HS-27A (cell line): ENCODE measurements at regions not wholly inside any gene's neighbourhood (a gene's known extent, or its start where the extent isn't known, plus 50 kb on each side); places are given as distances from the start of the nearest gene placed in this dataset.

Source experiments
- DNase-seq: peaks from one replicate; pipeline ENCODE4 v3.0.0-alpha.2; 2012; ENCODE audit warnings: low read depth, missing footprints

GRCh38 chr9:108550106-108550505 is 305.7 kb downstream of the ACTL7B start:
- no peak for DNase-seq

DNA sequence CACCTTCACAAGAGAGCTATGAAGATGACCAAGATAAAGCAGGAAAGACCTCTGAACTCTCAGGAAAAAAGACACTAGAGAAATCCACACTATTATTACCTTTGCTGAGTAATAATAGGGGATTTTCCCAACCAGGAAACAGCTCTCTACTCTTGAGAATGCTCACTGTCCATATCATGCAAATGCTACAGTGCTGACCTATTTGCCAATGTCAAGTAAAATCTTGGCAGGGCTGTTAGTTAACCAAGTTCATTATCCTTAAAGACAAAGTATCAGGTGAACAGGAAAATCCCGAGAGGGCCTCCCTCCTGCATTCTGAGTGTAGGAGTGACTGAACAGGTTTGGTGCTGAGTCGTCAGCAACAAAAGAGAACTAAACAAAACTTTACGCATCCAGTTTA is 306.6 kb downstream of the ACTL7B start:
- no peak for DNase-seq

DNA sequence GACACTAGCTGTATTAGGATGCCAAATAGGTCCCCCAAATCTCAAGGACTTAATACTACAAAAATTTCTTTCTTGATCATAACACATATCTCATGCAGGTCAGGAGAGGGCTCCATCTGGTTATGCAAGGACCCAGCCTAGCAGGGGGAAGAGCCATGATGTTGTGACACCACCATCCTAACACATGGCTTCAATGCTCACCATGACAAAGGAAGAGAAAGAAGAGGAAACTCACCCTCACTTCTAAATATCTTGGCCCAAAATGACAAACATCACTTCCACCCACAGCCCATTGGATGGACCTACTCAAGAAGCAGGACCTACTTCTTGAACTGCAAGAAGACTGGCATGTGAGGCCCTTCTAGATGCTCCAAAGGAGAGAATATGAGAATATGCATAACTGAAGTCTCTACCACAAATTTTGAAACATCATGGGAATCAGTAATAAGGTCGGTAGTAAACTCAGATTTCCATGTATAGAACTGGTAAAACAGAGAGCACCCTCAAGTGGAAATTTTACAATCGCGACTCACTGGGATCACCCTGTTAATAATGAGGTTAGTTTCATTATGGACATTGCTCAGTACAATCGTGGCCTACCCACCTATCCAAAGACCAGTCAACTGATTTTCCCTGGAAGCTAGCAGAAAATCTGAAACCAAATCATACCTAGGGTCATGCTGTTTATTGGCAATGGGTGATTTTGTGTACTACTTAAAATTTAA is 308.2 kb downstream of the ACTL7B start:
- no peak for DNase-seq

- no peak for DNase-seq
Measured at GRCh38 chr9:108546215-108546614, 309.6 kb downstream of the ACTL7B start.

DNA sequence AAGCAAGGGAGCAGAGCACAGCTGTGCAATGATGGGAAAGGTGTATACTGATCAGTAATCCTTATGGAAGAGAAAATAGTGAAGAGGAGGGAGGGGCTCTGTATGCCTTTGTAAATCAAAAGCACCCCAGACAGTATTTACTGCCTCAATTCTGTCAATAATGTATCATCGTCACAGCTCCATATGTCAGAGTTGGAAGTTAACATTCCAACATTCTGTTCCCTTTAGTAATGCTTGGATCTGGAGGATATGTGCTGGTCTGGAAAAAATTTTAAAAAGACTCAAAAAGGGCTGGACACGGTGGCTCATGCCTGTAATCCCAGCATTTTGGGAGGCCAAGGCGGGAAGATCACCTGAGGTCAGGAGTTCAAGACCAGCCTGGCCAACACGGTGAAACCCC is 310.4 kb downstream of the ACTL7B start:
- DNase-seq, result no peak

DNA sequence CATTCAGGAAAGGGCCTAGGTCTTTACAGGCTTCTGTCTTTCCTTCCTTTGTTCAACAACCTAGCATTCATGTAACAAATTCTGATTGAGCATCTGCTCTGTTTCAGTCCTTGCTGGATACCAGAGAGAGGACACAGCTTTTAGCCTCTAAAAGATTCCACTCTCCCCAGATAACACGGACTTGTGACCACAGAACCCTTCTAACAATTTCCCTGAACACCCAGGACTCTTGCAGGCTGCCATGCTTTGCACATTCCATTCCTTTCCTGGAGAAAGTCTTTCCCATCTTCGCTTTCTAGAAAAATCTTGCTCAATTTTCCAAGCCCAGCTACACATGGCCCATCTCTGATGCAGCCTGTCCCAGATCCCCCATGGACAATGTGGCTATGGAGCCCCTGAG is 310.9 kb downstream of the ACTL7B start:
- DNase-seq, result no peak

GRCh38 chr9:108543251-108543778 is 312.5 kb downstream of the ACTL7B start:
- no peak for DNase-seq

DNA sequence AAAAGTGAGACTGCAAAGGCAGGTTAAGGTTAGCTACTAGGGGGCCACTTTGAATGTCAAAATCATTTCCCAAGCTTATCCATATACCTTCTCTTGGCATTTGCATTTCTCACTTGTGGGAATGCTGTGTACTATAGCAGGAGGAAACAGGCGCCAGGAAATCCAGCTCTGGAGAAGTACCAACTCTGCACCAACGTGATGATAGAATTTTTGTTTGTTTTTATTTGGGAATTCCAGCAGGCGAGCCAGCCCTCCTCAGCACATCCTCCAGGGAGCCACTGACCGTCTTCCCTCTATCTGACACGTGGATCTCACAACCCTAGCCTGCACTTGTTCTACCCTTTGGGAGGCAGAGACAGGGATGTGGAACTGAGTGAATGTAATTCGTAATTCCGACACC is 318.0 kb downstream of the ACTL7B start:
- DNase-seq, result no peak

- no peak for DNase-seq
Measured at GRCh38 chr9:108536836-108537601, 318.8 kb downstream of the ACTL7B start.

DNA sequence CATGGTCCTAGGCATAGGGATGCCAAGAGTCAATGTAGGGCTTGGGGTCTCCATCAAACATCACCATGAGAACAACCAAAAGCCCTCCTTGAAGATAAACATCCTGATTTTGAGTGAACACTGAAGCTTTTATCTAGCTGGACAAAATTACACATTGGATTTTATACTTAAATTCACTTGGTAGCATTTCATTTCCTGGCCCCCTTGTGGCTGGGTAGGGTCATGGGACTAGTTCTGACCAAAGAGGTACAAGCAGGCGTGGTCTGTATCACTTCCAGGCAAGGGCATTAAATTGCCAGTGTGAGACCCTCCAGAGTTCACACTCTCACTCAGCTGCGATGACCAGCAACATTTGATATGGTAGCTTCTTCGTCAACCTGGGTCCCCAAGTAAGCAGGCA is 320.3 kb downstream of the ACTL7B start:
- DNase-seq, result no peak

DNA sequence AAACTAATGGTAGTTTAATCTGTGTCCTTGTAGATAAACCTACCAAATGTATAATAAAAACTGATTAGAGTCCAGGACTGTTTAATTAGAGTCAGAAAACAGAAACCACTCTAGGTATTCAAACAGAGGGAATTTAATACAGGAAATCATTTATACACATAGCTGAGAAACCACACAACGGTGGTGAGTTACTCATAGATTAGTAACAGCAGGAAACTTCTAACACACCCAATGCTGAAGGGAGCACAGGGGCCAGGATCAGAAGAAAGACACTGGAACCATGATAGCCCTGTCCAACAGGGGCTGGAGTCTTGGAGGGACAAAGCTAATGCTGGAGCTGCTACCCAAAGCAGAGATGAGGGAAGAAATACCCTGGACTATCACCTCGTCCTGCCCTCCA is 321.0 kb downstream of the ACTL7B start:
- DNase-seq, result no peak

DNA sequence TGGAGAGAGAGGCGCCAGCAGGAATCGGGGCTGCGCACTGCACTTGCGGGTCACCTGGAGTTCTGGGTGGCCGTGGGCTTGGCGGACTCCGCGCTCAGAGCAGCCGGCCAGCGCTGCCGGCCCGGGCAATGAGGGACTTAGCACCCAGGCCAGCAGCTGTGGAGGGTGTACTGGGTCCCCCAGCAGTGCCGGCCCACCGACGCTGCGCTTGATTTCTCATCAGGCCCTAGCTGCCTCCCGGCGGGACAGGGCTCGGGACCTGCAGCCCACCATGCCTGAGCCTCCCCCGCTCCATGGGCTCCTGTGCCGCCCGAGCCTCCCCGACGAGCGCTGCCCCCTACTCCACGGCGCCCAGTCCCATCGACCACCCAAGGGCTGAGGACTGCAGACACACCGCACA is 325.6 kb downstream of the ACTL7B start:
- DNase-seq, result no peak

DNA sequence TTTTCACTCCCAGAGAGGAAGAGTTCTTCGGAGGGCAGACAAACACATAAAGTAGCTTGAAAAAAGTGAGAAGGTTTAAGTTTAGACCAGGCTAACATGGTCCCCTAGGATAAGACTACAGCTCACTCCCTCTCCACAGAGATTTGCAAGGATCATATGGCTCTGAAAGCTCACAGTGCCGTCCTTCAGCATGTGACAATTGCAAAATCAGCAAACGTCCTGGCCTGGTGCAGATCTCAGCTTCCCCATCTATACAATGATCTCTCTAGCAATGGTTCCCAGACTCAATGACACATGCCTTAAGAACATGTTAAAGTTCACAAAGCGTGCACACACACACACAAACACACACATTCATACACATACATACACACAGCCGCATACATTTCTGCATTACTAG is 327.6 kb downstream of the ACTL7B start:
- no peak for DNase-seq

GRCh38 chr9:108526518-108526917 is 329.3 kb downstream of the ACTL7B start:
- no peak for DNase-seq

- no peak for DNase-seq
Measured at GRCh38 chr9:108525186-108525585, 330.6 kb downstream of the ACTL7B start.

DNA sequence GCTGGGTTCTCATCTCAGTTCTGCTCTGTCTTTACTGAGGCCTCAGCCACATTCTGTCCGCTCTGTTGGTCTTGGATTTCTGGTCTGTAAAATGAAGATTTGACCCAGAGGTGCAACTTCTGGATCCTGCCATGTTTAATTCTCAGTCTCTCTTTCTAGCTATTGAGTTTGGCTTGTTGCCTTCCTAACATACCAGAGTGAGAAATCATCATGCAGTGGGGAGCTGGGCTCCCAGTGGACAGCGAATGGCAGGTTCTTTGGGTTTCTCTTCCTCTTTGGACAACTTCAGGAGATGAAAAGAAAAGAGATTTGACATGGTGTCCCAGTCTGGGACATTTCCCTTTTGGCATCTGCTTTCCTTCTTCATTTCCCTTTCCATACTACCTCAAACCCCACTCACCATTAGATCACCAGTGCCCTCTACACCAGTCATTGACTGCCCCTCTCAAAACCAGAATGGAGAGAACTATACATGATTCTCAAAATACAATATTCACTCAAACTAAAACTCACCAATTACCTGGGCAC is 334.7 kb downstream of the ACTL7B start:
- DNase-seq, result peak; percentile 49

- DNase-seq, result no peak
Measured at GRCh38 chr9:108519437-108519836, 336.3 kb downstream of the ACTL7B start.

DNA sequence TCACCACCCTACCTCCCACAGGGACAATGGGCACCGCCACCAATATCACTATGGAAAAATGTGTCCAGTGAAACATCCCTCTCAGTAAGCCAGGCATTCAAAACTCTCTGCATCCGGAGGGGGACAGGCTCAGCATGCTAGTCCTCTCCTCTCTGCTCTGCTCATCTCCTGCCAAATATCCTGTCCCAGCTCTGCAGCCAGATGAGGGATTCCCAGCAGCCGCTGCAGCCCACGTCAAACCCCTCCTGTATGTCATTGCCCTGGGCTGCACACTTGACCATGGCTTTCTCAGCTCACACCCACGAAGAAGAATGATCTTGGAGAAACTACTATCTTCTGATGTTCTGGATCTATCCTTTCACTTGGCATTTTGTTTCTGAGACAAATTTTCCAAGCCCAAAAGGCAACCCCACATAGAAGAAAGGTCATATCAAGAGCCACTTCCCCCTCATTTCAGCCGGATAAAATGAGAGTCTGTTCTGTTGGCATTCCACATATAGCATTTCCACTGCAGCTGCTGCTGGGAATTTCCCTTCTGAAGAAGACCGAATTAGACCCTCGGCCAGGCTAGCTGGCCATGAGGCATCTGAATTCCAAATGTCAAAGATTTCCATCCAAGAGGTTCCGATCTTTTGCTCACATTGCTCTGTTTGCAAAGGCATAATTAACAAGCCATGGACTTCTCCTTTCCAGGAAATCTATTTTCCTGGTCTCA is 338.0 kb downstream of the ACTL7B start:
- no peak for DNase-seq

- DNase-seq, result no peak
Measured at GRCh38 chr9:108516391-108516790, 339.4 kb downstream of the ACTL7B start.

- no peak for DNase-seq
Measured at GRCh38 chr9:108515856-108516255, 339.9 kb downstream of the ACTL7B start.

DNA sequence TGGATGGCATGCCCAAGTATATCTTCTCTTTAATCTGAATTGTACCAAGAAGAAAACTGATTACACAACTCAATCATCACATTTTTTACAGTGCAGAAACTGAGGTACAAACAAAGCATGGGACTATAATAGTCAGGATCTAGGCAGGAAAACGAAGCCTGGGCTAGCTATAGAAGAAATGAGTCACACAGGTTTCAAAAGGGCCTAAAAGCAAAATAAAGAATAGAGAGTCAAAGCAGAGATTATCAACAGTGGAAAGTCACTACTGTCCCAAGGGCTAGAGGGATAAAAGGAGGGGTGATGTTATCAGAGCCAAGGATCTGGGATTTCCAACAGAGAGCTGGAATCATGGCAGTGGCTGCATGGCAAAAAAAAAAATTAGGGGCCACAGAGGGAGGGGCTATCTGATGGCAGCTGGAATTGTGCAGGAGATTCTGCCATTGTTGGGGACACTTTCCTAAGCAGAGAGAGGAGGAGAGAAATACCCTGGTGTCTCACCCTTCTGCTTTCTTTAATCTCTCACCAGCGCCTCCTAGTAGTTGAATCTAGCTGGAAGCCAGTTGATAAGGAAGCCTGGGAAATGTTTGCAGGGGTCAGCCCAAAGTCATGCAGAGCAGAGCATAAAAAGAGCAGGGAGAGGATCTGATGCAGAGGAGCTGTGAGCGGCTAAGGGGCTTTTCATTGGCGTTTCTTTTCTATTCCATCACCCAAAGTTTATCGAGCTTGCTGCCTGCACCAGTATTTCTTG is 343.2 kb downstream of the ACTL7B start:
- DNase-seq, result no peak

DNA sequence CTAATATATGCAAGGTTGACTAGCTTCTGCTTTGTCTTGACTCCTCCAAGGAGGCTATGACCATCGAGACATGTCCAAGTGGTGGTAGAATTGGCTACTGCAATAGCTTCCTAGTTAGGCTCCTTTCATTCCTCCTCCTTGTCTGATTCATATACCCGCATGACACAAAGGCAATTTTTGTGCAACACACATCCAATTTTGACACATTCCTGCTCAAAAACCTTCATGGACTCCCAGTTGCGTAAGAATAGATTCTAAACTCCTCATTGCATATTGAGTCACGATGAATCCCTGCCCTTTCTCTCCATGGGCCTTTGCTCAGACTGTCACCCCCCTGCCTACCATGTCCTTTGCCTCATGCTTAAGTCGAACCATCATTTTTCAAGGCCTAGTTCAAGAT is 344.5 kb downstream of the ACTL7B start:
- DNase-seq, result no peak
